ENCODE measurements at regions not wholly inside any gene's neighbourhood (a gene's known extent, or its start where the extent isn't known, plus 50 kb on each side); places are given as distances from the start of the nearest gene placed in this dataset.
A peak's percentile ranks its signal among the peaks of the same experiment; 100 is the strongest.
"Not testable (repeated sequence)": the region's sequence is repeated elsewhere in the genome, so short reads cannot be mapped to it uniquely, and the experiment has no call there.

DNA sequence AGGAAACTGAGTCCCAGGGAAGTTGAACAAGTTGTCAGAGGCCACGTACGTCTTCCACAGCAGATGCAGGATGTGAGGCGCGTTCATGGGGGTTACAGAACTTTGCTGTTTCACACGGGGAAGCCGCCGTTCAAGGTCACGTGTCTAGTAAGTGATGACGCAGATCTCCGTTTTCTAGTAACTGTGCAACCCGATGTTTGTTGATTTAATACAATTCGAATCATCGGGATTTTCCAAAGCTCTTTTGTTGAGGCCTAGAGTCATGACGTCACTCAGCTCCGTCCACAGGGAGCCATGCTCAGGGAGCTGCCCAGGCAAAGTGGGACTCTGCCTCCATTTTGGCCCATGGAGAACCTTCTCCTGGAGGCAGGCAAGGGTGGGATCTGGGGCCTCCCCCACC is 1121.8 kb downstream of the TBC1D22A start:
- DNase-seq, result no peak

DNA sequence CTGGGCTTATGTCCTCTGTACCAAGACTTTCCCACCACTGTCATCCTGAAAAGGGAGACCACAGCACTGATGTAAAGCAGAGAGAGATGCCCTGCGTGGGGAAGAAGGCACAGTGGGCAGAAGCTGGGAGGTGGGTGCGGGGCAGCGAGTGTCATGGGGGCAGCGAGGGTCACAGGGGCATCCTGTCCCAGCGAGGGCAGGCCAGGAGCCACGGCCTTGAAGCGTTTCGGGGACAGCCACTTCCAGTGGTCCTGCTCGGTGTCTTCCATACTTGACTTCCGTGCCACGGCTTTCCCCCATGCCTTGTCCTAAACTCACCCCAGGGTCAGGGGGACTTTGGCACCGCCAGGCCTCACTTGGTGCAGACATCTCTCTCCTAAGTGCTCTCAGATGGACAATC is 1121.3 kb downstream of the TBC1D22A start:
- no peak for DNase-seq

DNA sequence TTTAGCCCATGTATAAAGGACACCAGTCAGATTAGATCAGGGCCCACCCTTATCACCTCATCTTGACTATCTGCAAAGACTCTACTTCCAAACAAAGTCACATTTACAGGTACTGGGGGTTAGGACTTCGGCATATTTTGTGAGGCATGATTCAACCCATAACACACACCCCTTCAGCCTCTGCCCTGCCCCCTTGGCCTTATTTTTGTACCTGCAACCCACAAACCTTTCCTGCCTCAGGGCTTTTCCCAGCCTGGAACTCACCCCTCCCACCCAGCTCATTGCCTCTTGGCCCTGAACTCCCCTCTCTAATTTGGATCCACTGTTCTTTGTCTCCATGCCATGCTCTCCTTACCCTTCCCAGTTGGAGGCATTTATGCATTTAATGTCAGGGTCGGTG is 1116.9 kb downstream of the TBC1D22A start:
- DNase-seq, result no peak

DNA sequence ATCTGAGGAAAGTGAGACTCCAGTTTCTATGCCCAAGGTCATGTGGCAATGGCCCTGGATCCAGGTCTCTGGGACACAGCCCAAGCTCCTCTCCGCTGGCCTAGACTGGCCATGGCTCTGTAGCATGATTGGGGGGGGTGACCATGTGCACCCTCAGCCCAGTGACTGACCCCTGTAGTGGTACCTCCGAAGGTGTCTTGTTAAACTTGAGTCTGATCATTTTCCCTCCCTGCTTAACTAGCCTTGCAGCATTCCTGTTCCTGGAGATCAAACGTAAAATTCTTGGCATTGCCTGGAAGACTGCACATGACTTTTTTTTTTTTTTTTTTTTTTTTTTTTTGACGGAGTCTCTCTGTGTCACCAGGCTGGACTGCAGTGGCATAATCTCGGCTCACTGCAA is 1116.0 kb downstream of the TBC1D22A start:
- DNase-seq, result no peak

DNA sequence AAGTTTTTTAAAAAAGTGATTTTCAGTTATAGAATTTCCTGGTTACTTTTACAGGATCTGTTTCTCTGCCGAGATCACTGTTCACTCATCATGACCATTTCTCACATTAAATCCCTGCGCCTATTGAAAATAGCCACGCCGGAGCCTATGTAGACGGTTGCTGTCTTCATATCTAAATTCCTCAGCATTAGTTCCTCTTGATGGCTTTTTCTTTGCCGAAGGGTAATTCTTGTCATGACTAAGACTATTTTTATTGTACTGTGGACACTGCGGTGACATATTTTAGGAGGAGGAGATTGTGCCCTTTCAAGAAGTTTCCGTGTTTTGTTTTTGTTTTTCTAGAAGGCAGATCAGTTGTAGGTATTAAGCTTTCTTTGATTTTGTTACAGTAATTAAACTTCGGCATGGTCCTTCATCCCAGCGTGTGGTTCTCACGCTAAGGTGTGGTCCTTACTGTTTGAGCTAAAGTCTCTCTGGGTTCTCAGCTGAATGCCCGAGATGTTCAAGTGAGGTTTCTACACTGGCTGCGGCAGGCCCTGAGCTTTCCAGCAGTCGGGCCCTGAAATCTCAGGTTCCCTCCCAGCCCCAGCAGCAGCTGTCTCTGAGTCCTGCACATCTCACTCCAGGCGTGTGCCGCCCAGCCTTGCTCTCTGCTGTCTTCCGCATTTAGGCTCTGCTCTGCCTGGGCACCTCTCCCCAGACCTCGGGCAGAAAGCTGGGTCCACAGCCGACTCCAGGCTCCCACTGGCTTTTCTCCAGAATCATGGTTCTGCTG is 1110.5 kb downstream of the TBC1D22A start:
- DNase-seq, result no peak

DNA sequence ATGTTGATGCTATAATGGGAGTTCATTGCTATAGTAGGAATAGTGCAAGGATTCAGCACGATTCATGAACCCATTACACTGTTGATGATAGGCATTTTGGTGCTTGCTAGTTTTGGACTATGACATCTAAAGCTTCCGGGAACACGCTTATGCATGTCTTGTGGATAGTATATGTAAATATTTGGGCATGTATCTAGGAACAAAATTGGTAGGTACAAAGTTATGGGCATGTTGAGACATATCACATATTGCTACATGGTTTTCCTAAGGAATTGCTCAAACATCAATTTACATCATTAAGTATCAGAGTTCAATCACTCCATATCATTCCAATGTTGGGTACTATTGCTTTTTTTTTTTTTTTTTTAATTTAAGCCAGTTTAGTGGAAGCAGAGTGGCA is 1103.2 kb downstream of the TBC1D22A start:
- no peak for DNase-seq

DNA sequence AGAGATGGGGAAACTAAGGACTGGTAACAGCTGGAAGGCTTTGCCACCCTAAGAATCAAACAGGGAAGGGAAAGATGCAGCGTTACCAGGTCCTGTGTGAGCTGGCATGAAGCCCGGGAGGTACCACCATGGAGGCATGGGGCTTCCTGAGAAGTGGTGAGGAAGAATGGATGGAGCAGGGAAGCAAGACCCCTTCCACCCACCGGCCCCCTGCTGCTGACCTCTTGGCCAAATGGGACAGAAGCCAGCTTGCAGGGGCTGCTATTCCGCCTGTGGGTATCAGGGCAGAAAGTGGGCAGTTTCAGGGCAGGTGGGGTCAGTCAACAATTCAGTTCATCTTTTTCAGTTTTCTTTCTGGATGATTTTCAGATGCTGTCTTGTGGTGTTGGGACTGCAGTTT is 1099.9 kb downstream of the TBC1D22A start:
- no peak for DNase-seq

DNA sequence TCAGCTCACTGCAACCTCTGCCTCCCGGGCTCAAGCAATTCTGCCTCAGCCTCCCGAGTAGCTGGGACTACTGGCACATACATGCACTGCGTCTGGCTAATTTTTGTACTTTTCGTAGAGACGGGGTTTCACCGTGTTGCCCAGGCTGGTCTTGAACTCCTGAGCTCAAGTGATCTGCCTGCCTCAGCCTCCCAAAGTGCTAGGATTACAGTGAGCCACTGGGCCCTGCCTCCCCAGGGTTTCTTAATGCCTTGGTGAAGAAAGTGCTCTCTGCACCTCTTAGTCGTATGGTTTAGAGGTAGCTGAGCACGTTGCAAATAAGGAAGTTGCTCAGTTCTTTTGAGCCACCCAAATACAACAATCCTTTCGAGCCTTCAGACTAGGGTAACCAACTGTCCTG is 1098.5 kb downstream of the TBC1D22A start:
- DNase-seq, result not testable (repeated sequence)

DNA sequence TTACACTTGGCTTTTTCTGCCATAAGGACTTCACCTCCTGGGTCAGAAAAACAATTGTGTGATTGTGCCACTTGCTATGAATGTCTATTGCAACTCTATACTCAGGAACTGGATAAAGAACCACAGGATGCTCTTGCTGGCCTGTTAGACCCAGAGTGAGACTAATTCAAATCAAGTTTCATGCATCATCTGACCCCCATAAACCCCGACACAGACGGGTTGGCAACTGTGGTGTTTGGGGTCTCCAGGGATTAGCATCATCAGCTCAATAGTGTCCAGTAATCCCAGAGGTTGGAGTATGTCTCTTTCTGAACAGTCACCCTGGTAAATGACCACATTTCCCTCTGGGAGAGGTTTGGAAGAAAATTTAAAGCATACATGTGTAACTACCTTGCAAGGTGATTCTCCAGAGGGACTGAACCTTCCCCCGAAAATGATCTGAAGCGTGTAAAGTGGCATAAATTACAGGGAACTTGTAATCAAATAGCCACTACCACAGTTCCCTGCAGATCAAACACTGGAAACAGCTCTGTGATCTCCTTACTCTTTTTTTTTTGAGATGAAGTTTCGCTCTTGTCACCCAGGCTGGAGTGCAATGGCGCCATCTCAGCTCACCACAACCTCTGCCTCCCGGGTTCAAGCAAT is 1097.6 kb downstream of the TBC1D22A start:
- DNase-seq, result no peak

DNA sequence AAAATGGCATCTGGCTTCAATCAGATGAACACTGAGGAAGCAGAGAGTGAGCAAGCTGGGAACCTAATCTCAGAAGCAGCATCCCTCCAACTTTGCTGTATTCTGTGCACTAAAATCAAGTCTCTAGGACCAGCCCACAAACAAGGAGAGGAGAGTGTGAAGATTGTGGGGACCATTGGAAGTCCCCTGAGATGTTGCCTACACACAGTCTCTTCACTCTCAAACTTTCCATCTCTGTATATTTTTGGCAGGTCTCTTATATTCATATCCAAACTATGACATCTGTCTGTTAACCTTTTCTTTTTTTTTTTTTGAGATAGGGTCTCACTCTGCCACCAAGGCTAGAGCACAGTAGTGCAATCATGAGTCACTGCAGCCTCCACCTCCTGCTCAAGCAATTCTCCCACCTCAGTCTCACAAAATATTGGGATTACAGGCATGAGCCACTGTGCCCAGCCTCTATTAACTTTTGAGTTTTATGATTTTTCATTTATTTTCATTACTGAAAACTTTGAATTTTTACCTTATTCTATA is 1096.4 kb downstream of the TBC1D22A start:
- no peak for DNase-seq

DNA sequence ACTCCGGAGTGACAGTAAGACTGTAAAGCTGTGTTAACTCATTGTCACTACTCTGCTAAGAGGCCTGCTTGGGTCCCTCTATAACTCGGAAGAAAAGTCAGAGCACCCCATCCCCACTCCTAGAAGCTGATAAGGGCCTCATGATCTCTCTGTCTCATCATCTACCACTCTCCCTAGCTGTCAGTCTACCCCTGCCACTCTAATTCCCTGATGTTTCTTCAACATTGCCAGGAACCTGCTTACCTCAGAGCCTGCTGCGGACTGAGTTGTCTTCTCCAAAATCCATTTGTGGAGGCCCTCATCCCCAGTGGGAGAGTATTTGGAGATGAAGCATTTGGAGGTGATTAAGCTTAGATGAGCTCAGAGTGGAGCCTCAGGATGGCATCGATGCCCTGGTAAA is 1092.2 kb downstream of the TBC1D22A start:
- no peak for DNase-seq

DNA sequence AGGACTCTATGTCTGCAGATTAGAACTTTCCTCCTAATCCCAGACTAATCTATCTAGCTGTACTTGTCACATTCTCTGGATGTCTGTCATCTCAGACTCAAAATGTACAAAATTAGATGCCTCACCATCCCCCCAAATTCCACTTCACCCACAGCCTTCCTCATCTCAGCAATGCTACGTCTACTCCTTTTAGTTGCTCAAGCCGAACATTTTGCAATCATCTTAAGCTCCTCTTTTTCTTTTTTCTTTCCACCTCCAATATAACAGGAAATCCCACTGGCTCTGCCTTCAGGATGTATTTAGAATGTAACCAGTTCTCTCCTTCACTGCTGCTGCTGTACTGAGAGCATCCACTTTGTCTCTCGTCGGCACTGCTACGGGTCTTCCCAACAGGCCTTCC is 1091.8 kb downstream of the TBC1D22A start:
- no peak for DNase-seq

DNA sequence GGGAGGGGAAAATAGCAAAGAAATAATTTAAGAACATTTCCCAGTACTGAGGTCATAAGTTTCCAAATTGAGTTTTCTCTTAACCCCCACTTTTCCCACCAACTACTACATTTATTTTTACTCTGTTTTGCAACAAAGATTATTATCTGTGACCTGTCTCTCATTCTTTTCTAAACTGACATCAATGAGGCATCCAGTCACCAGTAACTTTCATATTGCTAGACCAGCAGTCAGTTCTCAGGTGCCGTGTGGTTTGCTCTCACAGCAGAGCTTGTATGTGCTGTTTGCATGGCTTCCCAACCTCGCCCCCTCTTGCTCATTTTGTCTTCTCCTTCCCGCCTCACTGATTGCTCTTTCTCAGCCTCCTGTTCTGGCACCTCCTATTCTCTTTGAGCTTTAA is 1091.3 kb downstream of the TBC1D22A start:
- DNase-seq, result no peak

DNA sequence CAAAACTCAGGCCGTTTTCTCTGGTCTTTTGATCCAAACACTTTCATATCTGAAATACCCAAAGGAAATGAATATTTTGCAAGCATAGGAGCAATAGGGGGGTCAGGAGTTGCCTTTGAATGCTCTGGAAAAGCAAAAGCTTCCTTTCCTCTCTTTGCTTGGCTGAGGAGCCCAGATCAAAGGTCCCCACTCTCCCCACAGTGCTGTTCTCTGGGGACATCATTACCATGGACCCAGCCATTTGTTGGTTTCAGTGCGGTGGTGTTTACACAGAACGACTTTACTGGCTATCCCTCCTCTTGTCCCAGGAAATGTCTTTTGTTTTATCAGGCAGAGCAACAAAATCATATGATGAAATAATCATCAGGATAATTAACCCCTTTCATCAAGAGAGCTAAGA is 1089.1 kb downstream of the TBC1D22A start:
- no peak for DNase-seq

DNA sequence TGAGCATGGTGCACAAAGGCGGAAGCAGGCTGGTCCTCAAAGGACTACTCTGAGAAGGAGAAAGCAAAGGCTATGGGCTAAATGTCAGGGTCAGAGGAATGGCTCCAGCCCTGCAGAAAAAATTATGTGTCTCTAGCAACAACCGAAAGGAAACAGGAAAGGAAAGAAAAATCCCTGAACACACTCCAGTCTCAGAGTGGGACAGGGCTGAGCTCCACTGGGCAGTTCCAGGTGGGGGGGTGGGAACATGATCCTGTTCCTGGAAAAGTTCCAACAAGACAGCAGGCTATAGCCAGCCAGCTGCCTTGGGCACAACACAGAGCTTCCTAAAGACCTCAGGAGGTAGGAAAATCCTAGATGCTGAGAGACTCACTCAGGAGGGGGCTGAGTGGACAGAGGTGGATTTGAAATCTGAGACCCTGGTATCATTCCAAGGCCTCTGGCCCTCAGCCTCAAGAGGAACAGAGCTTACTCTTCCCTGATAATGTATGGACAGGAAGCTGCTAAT is 1088.2 kb downstream of the TBC1D22A start:
- peak; percentile 20 for DNase-seq

DNA sequence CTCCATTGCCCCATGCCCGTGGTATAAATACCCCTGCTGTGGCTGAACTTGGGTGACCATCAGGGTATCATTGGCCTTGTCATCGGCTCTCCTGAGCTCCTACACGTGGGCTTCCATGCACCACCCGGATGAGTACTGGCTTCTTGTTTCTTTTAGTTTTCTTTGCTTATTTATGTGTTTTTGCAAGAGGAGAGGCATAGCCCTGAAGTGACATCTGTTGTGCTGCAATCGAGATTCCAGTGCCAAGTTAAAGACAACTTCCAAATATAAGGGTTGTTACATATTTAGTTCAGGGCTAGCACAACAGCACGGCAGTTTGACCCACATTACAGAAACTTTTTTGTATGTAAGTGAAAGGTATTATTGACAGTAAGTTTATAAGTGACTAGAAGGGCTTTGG is 1087.1 kb downstream of the TBC1D22A start:
- no peak for DNase-seq

DNA sequence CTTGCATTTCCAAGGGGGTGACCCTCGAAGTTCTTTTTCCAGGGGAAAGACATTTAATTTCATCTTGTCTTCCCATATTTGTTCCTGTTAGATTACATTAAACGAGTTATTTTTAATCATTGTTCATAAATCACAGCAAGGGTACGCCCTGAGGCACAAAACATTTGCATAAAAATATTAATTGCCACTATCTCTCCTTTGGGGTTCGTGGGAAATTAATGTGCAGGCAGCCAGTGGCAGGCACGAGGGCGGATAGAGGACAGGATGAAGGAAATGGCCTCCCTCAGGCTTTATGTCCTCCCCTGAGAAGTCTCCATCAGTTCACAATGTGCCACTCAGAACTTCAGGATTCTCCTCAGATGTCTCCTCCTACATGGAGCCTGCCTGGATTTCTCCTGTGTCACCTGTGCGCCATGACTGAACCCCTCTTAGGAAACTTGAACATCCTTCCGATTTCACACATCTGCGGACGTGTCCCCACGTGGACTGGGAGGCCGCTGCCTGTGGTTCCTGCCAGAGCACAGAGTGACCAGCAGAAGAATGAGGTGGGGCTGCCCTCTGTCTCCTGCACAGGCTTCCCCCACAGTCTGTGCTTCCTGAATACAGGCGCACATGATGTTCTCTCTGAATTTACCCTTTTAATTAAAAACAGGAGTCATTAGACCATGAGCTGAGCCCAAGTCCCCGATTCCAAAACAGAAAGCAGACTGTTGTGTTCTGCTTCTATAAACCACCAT is 1085.9 kb downstream of the TBC1D22A start:
- DNase-seq, result no peak

DNA sequence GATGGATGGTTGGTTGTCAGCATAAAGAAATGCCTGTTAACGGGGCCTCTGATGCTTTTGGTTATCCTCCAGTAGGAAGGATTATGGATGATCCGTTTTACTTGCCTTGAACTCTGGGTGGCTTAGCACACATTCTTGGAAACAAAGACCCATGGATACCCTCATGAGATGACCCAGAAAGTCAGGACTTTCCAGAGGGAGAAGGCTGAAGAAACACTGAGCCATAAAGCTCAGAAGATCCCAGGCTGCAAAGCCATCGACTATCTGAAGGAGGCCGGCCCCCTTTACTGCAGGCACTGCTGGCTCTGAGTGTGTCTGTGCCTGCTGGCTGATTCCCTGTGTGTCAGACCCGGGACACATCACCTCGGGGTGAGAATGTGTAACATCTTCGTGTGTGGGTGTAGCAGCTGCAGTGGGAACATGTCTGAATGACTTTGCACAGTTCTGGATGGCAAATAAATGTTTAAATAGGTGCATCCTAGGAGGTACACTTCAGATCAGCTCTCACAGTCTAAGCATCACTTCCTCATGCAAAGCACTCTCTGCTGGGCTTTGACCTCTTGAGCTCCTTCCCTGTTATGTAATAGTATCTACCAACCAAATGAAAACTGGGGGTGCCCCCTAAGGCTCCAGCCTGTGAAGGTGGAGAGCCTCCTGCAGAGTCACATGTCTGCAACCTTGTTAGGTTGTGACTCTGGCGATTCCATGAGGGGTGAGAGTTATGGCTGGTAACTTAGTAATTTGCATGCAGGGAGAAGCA is 1084.9 kb downstream of the TBC1D22A start:
- DNase-seq, result no peak

DNA sequence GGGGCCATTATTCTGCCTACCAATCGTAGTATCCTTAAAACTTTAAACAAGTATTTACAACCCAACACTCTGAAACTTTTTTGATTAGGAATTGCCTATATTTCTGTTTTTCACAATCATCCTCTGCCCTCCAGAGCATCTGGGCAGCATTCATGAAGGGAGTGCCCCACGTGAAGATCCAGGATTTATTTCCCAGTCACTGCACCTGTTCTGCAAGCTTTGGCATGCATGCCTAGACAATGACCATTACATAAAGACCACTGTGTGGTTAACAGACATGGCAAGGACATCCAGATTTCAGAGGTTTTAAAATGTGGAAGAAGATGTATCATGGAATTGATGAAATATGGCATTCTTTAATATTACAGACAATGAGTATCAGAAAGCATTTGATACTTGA is 1083.8 kb downstream of the TBC1D22A start:
- DNase-seq, result no peak

DNA sequence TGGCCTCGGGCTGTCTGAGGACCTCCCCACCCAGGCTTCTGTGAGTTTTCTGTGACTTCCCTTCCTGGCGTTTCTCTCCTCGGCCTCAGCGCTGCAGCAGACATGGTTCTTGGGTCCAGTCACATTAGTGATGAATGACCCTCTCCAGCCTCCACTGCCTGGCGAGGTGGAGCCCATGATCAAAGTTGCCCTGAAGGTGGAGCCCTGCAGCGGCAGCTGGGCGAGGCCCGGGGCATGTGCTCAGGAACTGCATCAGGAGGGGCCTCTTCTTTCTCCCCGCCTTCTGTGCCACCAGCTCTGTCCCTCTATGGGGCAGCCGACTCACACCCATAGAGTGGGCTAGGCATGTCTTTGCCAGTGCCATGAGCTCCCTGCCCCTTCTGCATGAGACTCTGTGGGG is 1079.7 kb downstream of the TBC1D22A start:
- no peak for DNase-seq

DNA sequence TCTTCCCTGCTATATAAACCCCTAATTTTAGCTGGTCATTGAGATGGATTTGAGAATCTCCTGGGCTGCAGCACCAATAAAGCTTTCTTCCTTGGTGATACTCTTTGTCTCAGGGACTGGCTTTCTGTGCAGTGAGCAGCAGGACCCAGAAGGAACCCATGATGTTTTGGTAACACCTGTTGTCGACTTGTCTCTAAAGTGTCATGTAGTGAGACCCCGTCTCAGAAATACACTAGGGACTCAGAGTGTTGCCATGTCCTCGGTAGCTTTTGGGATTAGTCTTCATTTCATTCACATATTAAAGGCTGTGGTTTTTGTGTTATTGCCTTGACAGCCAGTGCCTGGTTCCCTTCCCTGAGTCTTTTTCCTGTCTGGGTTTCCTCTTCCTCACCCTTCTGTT is 1078.7 kb downstream of the TBC1D22A start:
- no peak for DNase-seq

DNA sequence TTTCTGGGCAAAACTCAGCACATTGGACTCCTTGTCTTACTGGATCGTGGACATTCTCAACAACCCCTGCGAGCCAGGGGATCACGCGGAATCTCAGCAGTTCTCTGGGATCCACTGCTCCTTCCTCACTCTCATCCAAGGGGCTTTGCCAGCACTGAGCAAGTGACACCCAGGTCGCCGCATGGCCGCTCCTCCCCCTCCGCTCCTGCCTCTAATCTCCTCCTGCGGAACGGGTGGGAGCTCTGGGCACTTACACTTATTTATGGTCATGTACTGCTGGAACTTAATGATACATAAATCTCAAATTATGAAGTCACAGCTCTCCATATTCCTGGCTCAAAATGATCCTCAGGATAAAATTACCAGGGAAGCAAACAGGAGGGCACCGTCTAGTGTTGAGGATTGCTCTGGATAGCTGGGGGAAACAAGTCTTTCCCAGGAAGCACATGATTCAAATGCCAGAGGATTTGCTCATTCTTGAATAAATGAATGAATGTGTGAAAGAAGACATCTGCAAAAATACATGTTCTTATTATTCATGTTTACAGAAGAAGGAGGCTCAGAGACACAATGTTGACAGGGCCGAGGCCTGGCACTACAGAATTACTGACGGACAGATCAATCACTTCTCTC is 1077.3 kb downstream of the TBC1D22A start:
- DNase-seq, result no peak
